Epithelial cell of proximal tubule (primary cell): ENCODE measurements at regions not wholly inside any gene's neighbourhood (a gene's known extent, or its start where the extent isn't known, plus 50 kb on each side); places are given as distances from the start of the nearest gene placed in this dataset.
A peak's percentile ranks its signal among the peaks of the same experiment; 100 is the strongest.

Source experiments
- DNase-seq: peaks from one replicate; pipeline ENCODE4 v3.0.0-alpha.2; 2011; ENCODE audit warnings: low read depth
- H3K4me3 ChIP-seq: 2 replicates; pipeline ENCODE4 v1.5.1; 2011; ENCODE audit warnings: low read depth, mild to moderate bottlenecking, low read length
- TF ChIP-seq, protein P1 (sequence below): conservative IDR thresholded peaks from 2 replicates; pipeline ENCODE4 v1.5.1; 2012; ENCODE audit warnings: low read depth, mild to moderate bottlenecking, low read length

DNA sequence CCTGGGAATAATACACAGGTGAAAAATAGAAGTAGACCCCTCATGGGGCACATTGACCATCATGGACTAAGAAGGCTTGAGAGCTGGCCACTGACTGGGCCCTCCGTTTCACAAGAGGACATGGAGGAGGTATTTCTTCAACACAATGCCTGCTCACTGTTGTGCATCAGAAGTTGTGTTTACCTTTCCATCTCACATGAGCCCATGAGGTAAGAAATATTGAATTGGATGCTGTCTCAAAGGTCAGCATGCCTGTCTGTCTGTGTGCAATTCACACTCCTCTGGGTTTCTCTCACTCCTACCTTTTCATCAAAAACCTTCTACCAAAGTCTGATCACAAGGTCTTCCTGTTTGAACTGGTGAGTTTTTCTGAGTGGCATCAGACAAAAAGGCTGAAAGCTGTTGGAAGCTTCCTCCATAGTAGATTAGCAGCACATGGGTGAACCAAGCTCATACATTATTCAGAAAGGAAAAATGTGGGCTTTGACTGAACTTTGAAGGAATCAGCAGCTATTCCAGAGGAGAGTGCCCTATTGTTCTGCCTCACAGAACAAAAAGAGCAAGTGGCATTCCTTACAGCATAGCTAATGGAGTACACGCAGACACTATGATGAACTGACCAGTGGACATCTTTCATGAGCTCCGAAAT lies 143.2 kb upstream of the RND3 start:
- TF ChIP-seq, protein P1, sequence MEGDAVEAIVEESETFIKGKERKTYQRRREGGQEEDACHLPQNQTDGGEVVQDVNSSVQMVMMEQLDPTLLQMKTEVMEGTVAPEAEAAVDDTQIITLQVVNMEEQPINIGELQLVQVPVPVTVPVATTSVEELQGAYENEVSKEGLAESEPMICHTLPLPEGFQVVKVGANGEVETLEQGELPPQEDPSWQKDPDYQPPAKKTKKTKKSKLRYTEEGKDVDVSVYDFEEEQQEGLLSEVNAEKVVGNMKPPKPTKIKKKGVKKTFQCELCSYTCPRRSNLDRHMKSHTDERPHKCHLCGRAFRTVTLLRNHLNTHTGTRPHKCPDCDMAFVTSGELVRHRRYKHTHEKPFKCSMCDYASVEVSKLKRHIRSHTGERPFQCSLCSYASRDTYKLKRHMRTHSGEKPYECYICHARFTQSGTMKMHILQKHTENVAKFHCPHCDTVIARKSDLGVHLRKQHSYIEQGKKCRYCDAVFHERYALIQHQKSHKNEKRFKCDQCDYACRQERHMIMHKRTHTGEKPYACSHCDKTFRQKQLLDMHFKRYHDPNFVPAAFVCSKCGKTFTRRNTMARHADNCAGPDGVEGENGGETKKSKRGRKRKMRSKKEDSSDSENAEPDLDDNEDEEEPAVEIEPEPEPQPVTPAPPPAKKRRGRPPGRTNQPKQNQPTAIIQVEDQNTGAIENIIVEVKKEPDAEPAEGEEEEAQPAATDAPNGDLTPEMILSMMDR = no peak
- no peak overlapping the region for H3K4me3 ChIP-seq
- DNase-seq = peak; percentile 93

DNA sequence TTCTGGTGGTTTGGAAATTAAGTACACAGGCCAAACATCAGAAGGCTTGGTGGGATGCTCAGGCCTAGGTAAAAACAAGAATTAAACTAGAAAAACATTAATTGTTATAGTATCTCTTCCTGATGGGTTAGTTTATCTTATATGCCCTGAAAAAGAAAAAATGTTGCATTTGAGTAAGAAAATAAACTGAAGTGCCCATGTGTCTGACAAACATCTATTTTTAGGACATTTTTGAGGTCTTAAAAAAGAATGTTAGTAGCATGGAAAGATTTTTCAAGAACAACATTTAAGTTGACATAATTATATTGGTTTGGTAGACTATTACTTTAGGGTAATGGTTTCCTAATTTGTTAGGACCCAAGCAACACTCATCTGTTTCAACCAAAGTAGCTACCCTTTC lies 140.1 kb upstream of the RND3 start:
- H3K4me3 ChIP-seq = no peak overlapping the region
- TF ChIP-seq, protein P1 = no peak
- DNase-seq = no peak

DNA sequence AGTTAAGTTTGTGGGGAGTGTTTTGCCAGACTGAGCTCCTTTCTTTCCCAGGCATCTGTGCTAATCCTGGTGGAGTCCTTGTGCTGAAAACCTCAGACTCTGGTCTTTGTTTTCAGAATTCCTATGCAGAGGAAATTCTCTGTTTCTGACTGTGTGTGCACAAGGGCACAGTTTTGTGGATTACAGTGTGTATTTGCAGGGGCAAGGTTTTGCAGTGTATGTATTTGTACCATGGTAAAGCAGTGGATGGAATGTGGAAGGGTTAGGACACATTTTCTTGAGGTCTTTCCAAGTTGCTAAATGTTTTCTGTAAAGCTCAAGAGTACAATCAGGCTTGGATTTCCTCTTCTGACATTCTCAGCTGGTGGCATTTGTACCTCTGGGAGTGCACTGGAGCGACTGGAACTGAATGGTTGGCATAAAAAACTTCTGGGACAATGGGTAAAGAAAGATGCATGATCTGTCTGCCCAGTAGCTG lies 139.5 kb upstream of the RND3 start:
- no peak for DNase-seq
- TF ChIP-seq, protein P1 = no peak
- H3K4me3 ChIP-seq = no peak overlapping the region

DNA sequence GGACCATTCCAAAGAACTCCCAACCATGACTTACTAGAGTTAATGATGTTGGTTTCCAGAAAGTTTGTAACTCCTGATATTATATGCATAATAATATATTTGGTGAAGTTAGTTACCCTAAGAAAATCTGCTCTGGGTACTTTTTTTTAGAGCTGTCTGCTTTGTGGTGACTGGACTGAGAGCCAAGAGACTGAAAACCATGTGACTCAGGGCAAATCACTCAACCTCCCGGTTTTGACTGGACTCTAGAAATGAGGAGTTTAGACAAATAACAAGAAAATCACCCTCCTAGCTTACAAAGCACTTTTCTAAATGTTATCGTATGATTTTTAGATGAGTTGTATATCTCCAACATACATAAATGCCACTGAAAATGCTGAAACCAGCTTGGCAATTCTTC lies 138.3 kb upstream of the RND3 start:
- DNase-seq = no peak
- TF ChIP-seq, protein P1 = no peak
- no peak overlapping the region for H3K4me3 ChIP-seq

DNA sequence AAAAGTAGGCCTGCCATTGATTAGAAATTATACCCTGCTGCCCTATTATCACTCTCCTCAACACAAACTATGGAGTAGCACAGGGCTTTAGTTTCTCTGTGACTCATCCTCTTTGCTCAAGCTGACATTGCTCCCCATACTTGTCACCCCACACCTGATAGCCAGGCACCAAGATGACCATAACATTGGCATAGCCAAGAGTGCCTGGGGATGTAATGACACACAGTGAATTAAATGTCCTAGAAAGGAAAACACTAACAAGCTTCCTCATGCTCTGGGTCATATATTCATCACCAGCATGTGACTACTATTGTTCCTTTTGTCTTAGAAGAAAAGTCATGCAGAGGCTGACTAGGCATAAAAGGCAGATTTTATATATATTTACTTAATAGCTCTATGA lies 137.8 kb upstream of the RND3 start:
- DNase-seq = no peak
- no peak overlapping the region for H3K4me3 ChIP-seq
- TF ChIP-seq, protein P1 = no peak

DNA sequence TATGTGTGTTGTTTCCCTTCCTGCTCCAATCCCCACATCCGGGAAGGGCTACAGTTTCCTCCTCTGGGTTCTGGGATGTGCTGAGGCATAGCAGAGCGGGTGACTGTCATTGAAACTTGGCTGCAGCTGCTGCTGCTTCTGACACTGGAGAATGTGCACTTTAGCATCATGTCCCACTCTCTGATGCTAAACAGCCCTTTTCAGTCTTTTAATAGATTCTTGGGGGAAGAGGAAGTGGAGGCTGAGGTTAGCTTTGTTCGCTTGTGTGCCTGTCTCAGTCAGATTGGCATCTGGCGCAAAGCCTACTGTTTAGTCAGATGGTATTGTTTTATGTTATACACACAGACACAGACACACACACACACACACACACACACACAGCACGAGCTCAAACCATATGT lies 136.5 kb upstream of the RND3 start:
- TF ChIP-seq, protein P1 = no peak
- no peak for DNase-seq
- no peak overlapping the region for H3K4me3 ChIP-seq
